HEK293 (cell line): ENCODE measurements at regions not wholly inside any gene's neighbourhood (a gene's known extent, or its start where the extent isn't known, plus 50 kb on each side); places are given as distances from the start of the nearest gene placed in this dataset.
"Not testable (repeated sequence)": the region's sequence is repeated elsewhere in the genome, so short reads cannot be mapped to it uniquely, and the experiment has no call there.

Experiments
- CTCF ChIA-PET: fragments of 350-600 bp; formaldehyde crosslinking; extraction: SDS; loops from one replicate; lab custom pipeline; 2021; ENCODE audit warnings: antibody characterized with exemption; lab: Yijun Ruan, JAX
- POLR2A ChIA-PET: fragments of 300-600 bp; formaldehyde crosslinking; extraction: SDS; loops from one replicate; lab custom pipeline; 2020; ENCODE audit warnings: antibody characterized with exemption, inconsistent platforms; lab: Yijun Ruan, JAX
- H3K27ac ChIP-seq: fragments of 200-500 bp; sonication (Bioruptor generic); 2 replicates; pipeline ENCODE4 v1.5.1; 2014; ENCODE audit warnings: low read depth, low read length, control low read depth, inconsistent platforms; ENCODE audit errors: extremely low read depth
- H3K36me3 ChIP-seq, 2 experiments: fragments of 200-500 bp in 1 of 2; sonication (Bioruptor generic) in 1 of 2; 1 replicate in 1 of 2; 2 replicates in 1 of 2; pipeline ENCODE4 v1.5.1; 2014 to 2017; ENCODE audit warnings: inconsistent platforms in 2 of 2, low read length in 2 of 2; ENCODE audit not compliant: control insufficient read depth in 2 of 2, insufficient read depth in 1 of 2
- H3K4me1 ChIP-seq: fragments of 200-500 bp; sonication (Bioruptor generic); 2 replicates; pipeline ENCODE4 v1.5.1; 2014; ENCODE audit warnings: mild to moderate bottlenecking, low read length, inconsistent platforms; ENCODE audit not compliant: control insufficient read depth, insufficient read depth
- H3K4me3 ChIP-seq: 2 replicates; pipeline ENCODE4 v1.5.1; 2011; ENCODE audit warnings: low read depth, mild to moderate bottlenecking, control low read depth, low read length, moderate library complexity
- H3K9me3 ChIP-seq: fragments of 200-500 bp; sonication (Bioruptor generic); 2 replicates; pipeline ENCODE4 v1.5.1; 2014; ENCODE audit warnings: low read depth, low read length, inconsistent platforms; ENCODE audit not compliant: control insufficient read depth, insufficient read depth
- KLF8 ChIP-seq: fragments of 450-650 bp; formaldehyde crosslinking; IDR thresholded peaks from 2 replicates; pipeline ENCODE4 v1.5.1; 2016; ENCODE audit warnings: missing biosample characterization, missing genetic modification characterization
- REPIN1 ChIP-seq: fragments of 450-650 bp; formaldehyde crosslinking; IDR thresholded peaks from 2 replicates; pipeline ENCODE4 v1.5.1; 2017; ENCODE audit warnings: missing biosample characterization, missing genetic modification characterization, low read depth
- ZFP37 ChIP-seq: fragments of 450-650 bp; formaldehyde crosslinking; IDR thresholded peaks from 2 replicates; pipeline ENCODE4 v1.5.1; 2016; ENCODE audit warnings: missing biosample characterization, missing genetic modification characterization
- ZIC2 ChIP-seq: fragments of 450-650 bp; formaldehyde crosslinking; IDR thresholded peaks from 2 replicates; pipeline ENCODE4 v1.5.1; 2016; ENCODE audit warnings: missing biosample characterization, missing genetic modification characterization
- ZNF121 ChIP-seq: fragments of 450-650 bp; formaldehyde crosslinking; IDR thresholded peaks from 2 replicates; pipeline ENCODE4 v1.5.1; 2016; ENCODE audit warnings: missing biosample characterization, missing genetic modification characterization
- ZNF155 ChIP-seq: fragments of 450-650 bp; formaldehyde crosslinking; IDR thresholded peaks from 2 replicates; pipeline ENCODE4 v1.5.1; 2016; ENCODE audit warnings: missing biosample characterization, missing genetic modification characterization
- ZNF16 ChIP-seq: fragments of 450-650 bp; formaldehyde crosslinking; IDR thresholded peaks from 2 replicates; pipeline ENCODE4 v1.5.1; 2016; ENCODE audit warnings: low read depth, missing biosample characterization, missing genetic modification characterization
- ZNF311 ChIP-seq: fragments of 450-650 bp; formaldehyde crosslinking; IDR thresholded peaks from 2 replicates; pipeline ENCODE4 v1.5.1; 2017; ENCODE audit warnings: missing biosample characterization, missing genetic modification characterization, borderline replicate concordance
- ZNF335 ChIP-seq: fragments of 450-650 bp; formaldehyde crosslinking; conservative IDR thresholded peaks from 2 replicates; pipeline ENCODE4 v1.5.1; 2016; ENCODE audit warnings: missing biosample characterization, missing genetic modification characterization
- ZNF423 ChIP-seq: fragments of 450-650 bp; formaldehyde crosslinking; IDR thresholded peaks from 2 replicates; pipeline ENCODE4 v1.5.1; 2016; ENCODE audit warnings: missing biosample characterization, missing genetic modification characterization
- ZNF426 ChIP-seq: fragments of 450-650 bp; formaldehyde crosslinking; IDR thresholded peaks from 2 replicates; pipeline ENCODE4 v1.5.1; 2017; ENCODE audit warnings: missing biosample characterization, missing genetic modification characterization, mild to moderate bottlenecking, inconsistent platforms, moderate library complexity
- ZNF701 ChIP-seq: fragments of 450-650 bp; formaldehyde crosslinking; IDR thresholded peaks from 2 replicates; pipeline ENCODE4 v1.5.1; 2016; ENCODE audit warnings: missing biosample characterization, missing genetic modification characterization
- TF ChIP-seq, protein P1 (sequence below): fragments of 450-650 bp; formaldehyde crosslinking; IDR thresholded peaks from 2 replicates; pipeline ENCODE4 v1.5.1; 2016; ENCODE audit warnings: missing biosample characterization, missing genetic modification characterization
- TF ChIP-seq, protein P2 (sequence below): fragments of 450-650 bp; formaldehyde crosslinking; IDR thresholded peaks from 2 replicates; pipeline ENCODE4 v1.5.1; 2016; ENCODE audit warnings: missing biosample characterization, missing genetic modification characterization
- TF ChIP-seq, protein P3 (sequence below): fragments of 450-650 bp; IDR thresholded peaks from 2 replicates; pipeline ENCODE4 v1.5.1; 2018; ENCODE audit warnings: missing biosample characterization, missing genetic modification characterization
- TF ChIP-seq, protein P4 (sequence below): fragments of 450-650 bp; formaldehyde crosslinking; optimal IDR thresholded peaks from 2 replicates; pipeline ENCODE3; 2016; ENCODE audit warnings: missing biosample characterization, mild to moderate bottlenecking, missing genetic modification characterization

DNA sequence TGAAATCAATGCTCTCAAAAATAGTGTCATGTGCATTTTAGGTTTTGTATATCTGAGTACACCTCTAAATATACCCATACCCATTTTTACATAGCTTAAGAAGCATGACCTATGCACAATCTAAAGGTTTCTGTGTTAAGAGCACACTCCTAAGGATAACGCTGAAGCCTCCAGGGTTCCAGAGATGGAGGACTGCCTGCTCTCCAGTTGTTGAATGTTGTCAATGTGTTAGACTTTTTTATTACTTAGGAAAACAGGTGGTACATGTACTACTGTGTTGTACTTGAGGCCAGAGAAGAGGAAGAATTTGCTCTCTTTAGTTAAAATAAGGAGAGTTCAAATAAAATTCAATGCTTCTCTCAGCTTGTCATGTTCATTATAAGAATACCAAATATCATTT is 141.2 kb downstream of the EMB start (continued):
- TF ChIP-seq ZNF426 (no peak), ZNF155 (tag by site-specific recombination) (no peak), ZNF121 (tag by site-specific recombination) (no peak)
- TF ChIP-seq, protein P1, sequence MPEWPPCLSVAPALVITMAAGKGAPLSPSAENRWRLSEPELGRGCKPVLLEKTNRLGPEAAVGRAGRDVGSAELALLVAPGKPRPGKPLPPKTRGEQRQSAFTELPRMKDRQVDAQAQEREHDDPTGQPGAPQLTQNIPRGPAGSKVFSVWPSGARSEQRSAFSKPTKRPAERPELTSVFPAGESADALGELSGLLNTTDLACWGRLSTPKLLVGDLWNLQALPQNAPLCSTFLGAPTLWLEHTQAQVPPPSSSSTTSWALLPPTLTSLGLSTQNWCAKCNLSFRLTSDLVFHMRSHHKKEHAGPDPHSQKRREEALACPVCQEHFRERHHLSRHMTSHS (tag by site-specific recombination) = no peak

DNA sequence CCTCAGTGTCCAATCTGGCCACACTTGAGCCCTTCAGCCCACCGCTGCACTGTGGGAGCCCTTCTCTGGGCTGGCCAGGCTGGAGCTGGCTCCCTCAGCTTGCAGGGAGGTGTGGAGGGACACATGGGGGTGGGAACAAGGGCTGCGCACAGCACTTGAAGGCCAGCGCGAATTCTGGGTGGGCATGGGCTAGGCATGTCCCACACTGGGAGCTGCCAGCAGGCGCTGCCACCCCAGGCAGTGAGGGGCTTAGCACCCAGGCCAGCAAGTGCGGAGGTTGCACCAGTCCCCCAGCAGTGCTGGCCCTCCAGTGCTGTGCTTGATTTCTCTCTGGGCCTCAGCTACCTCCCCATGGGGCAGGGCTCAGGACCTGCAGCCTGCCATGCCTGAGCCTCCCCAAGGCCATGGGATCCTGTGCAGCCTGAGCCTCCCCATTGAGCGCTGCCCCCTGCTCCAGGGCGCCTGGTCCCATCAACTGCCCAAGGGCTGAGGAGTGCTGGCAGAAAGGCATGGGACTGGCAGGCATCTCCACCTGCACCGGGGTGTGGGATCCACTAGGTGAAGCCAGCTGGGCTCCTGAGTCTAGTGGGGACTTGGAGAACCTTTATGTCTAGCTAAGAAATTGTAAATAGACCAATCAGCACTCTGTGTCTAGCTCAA is 148.2 kb downstream of the EMB start:
- Histone ChIP-seq H3K4me3 (no peak overlapping the region), H3K4me1 (no peaks in the 10 kb centered on the region), H3K9me3 (no peaks in the 10 kb centered on the region), H3K36me3 (no peaks in the 10 kb centered on the region), H3K27ac (no peak overlapping the region)
- CTCF ChIA-PET = no interaction called here
- POLR2A ChIA-PET = no interaction called here
- TF ChIP-seq ZNF335 (tag by site-specific recombination) (no peak), ZNF701 (tag by site-specific recombination) (no peak), REPIN1 (tag by site-specific recombination) (no peak), ZIC2 (no peak), ZNF16 (tag by site-specific recombination) (no peak), ZNF311 (tag by site-specific recombination) (no peak), ZNF423 (no peak), ZFP37 (tag by site-specific recombination) (no peak), KLF8 (tag by site-specific recombination) (no peak)
- TF ChIP-seq, protein P2, sequence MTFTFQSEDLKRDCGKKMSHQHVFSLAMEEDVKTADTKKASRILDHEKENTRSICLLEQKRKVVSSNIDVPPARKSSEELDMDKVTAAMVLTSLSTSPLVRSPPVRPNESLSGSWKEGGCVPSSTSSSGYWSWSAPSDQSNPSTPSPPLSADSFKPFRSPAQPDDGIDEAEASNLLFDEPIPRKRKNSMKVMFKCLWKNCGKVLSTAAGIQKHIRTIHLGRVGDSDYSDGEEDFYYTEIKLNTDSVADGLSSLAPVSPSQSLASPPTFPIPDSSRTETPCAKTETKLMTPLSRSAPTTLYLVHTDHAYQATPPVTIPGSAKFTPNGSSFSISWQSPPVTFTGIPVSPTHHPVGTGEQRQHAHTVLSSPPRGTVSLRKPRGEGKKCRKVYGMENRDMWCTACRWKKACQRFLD (tag by site-specific recombination) = no peak
- TF ChIP-seq, protein P3, sequence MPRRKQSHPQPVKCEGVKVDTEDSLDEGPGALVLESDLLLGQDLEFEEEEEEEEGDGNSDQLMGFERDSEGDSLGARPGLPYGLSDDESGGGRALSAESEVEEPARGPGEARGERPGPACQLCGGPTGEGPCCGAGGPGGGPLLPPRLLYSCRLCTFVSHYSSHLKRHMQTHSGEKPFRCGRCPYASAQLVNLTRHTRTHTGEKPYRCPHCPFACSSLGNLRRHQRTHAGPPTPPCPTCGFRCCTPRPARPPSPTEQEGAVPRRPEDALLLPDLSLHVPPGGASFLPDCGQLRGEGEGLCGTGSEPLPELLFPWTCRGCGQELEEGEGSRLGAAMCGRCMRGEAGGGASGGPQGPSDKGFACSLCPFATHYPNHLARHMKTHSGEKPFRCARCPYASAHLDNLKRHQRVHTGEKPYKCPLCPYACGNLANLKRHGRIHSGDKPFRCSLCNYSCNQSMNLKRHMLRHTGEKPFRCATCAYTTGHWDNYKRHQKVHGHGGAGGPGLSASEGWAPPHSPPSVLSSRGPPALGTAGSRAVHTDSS (tag by site-specific recombination) = no peak

DNA sequence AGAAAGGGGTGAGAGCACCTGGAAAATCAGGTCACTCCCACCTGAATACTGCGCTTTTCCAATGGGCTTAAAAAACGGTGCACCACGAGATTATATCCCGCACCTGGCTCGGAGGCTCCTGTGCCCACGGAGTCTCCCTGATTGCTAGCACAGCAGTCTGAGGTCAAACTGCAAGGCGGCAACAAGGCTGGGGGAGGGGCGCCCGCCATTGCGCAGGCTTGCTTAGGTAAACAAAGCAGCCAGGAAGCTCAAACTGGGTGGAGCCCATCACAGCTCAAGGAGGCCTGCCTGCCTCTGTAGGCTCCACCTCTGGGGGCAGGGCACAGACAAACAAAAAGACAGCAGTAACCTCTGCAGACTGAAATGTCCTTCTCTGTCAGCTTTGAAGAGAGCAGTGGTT is 160.6 kb downstream of the EMB start:
- H3K27ac ChIP-seq, H3K4me1 ChIP-seq, H3K36me3 ChIP-seq, H3K9me3 ChIP-seq, POLR2A ChIA-PET, H3K4me3 ChIP-seq, CTCF ChIA-PET: not testable (repeated sequence)
- TF ChIP-seq, protein P4, sequence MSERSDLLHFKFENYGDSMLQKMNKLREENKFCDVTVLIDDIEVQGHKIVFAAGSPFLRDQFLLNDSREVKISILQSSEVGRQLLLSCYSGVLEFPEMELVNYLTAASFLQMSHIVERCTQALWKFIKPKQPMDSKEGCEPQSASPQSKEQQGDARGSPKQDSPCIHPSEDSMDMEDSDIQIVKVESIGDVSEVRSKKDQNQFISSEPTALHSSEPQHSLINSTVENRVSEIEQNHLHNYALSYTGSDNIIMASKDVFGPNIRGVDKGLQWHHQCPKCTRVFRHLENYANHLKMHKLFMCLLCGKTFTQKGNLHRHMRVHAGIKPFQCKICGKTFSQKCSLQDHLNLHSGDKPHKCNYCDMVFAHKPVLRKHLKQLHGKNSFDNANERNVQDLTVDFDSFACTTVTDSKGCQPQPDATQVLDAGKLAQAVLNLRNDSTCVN (tag by site-specific recombination) = peak; percentile 13
